Ecto neural progenitor cell (in vitro differentiated cells): ENCODE measurements at regions not wholly inside any gene's neighbourhood (a gene's known extent, or its start where the extent isn't known, plus 50 kb on each side); places are given as distances from the start of the nearest gene placed in this dataset.

Source experiments
- DNase-seq: peaks from one replicate; pipeline ENCODE4 v3.0.0-alpha.2; 2018; ENCODE audit warnings: low spot score

- no peak for DNase-seq
Observed at GRCh38 chr12:126602612-126603011, 1537.4 kb downstream of the AACS start.

- no peak for DNase-seq
Observed at GRCh38 chr12:126607157-126607556, 1541.9 kb downstream of the AACS start.

GRCh38 chr12:126607867-126608266 lies 1542.6 kb downstream of the AACS start:
- no peak for DNase-seq

GRCh38 chr12:126608607-126609175 lies 1543.5 kb downstream of the AACS start:
- DNase-seq, result no peak

GRCh38 chr12:126616441-126616840 lies 1551.2 kb downstream of the AACS start:
- no peak for DNase-seq

- no peak for DNase-seq
Observed at GRCh38 chr12:126617312-126617711, 1552.1 kb downstream of the AACS start.

GRCh38 chr12:126627596-126627995 lies 1562.4 kb downstream of the AACS start:
- no peak for DNase-seq

- DNase-seq, result no peak
Observed at GRCh38 chr12:126636821-126637220, 1571.6 kb downstream of the AACS start.

GRCh38 chr12:126644236-126645020 lies 1579.2 kb downstream of the AACS start:
- DNase-seq, result no peak

GRCh38 chr12:126648074-126648473 lies 1582.8 kb downstream of the AACS start:
- DNase-seq, result no peak

- no peak for DNase-seq
Observed at GRCh38 chr12:126651133-126651532, 1585.9 kb downstream of the AACS start.

- no peak for DNase-seq
Observed at GRCh38 chr12:126663304-126664094, 1598.3 kb downstream of the AACS start.

- DNase-seq, result no peak
Observed at GRCh38 chr12:126667339-126667738, 1599.6 kb upstream of the TMEM132C start.

GRCh38 chr12:126668538-126668937 lies 1598.4 kb upstream of the TMEM132C start:
- no peak for DNase-seq

- DNase-seq, result no peak
Observed at GRCh38 chr12:126668961-126669360, 1598.0 kb upstream of the TMEM132C start.

GRCh38 chr12:126676434-126676833 lies 1590.5 kb upstream of the TMEM132C start:
- no peak for DNase-seq

GRCh38 chr12:126681676-126682075 lies 1585.3 kb upstream of the TMEM132C start:
- no peak for DNase-seq

GRCh38 chr12:126684703-126685102 lies 1582.3 kb upstream of the TMEM132C start:
- no peak for DNase-seq

GRCh38 chr12:126685636-126686035 lies 1581.3 kb upstream of the TMEM132C start:
- no peak for DNase-seq

GRCh38 chr12:126688556-126688955 lies 1578.4 kb upstream of the TMEM132C start:
- no peak for DNase-seq

GRCh38 chr12:126700096-126700495 lies 1566.9 kb upstream of the TMEM132C start:
- DNase-seq, result no peak

GRCh38 chr12:126704609-126705008 lies 1562.4 kb upstream of the TMEM132C start:
- DNase-seq, result no peak

GRCh38 chr12:126706300-126706699 lies 1560.7 kb upstream of the TMEM132C start:
- DNase-seq, result no peak
